H9 (cell line): ENCODE measurements at regions not wholly inside any gene's neighbourhood (a gene's known extent, or its start where the extent isn't known, plus 50 kb on each side); places are given as distances from the start of the nearest gene placed in this dataset.

Source experiments
- DNase-seq: peaks from one replicate; pipeline ENCODE4 v3.0.0-alpha.2; 2017
- H2AFZ ChIP-seq: one replicate; pipeline ENCODE4 v1.6.1; 2013; ENCODE audit warnings: mild to moderate bottlenecking, low read length, control low read depth, moderate library complexity
- H2AK5ac ChIP-seq: 2 replicates; pipeline ENCODE4 v1.6.1; 2013; ENCODE audit warnings: low read length, control low read depth, mixed read lengths; ENCODE audit not compliant: insufficient read length
- H2BK120ac ChIP-seq: one replicate; pipeline ENCODE4 v1.6.1; 2013; ENCODE audit warnings: low read depth, mild to moderate bottlenecking, low read length, control low read depth, inconsistent platforms; ENCODE audit not compliant: poor library complexity, severe bottlenecking
- H2BK12ac ChIP-seq: 2 replicates; pipeline ENCODE4 v1.6.1; 2013; ENCODE audit warnings: low read length, control low read depth, mixed read lengths, low read depth; ENCODE audit not compliant: insufficient read length
- H2BK15ac ChIP-seq: 2 replicates; pipeline ENCODE4 v1.6.1; 2013; ENCODE audit warnings: low read depth, low read length, control low read depth
- H2BK20ac ChIP-seq: one replicate; pipeline ENCODE4 v1.6.1; 2013; ENCODE audit warnings: low read depth, mild to moderate bottlenecking, low read length, control low read depth, inconsistent platforms; ENCODE audit not compliant: poor library complexity, severe bottlenecking
- H2BK5ac ChIP-seq: 2 replicates; pipeline ENCODE4 v1.6.1; 2013; ENCODE audit warnings: low read length, control low read depth, mixed read lengths; ENCODE audit not compliant: insufficient read length
- H3K14ac ChIP-seq: 2 replicates; pipeline ENCODE4 v1.6.1; 2013; ENCODE audit warnings: low read length, control low read depth; ENCODE audit not compliant: insufficient read depth
- H3K18ac ChIP-seq: 2 replicates; pipeline ENCODE4 v1.6.1; 2013; ENCODE audit warnings: low read depth, mild to moderate bottlenecking, mixed read lengths, low read length, control low read depth; ENCODE audit not compliant: insufficient read length
- H3K23ac ChIP-seq: 2 replicates; pipeline ENCODE4 v1.6.1; 2013; ENCODE audit warnings: low read length, control low read depth, mixed read lengths, low read depth; ENCODE audit not compliant: insufficient read length
- H3K23me2 ChIP-seq: 2 replicates; pipeline ENCODE4 v1.6.1; 2013; ENCODE audit warnings: low read depth, mild to moderate bottlenecking, mixed read lengths, low read length, control low read depth; ENCODE audit not compliant: insufficient read length, poor library complexity, severe bottlenecking
- H3K27ac ChIP-seq: 2 replicates; pipeline ENCODE4 v1.5.1; 2013; ENCODE audit warnings: low read length, control low read depth, mixed read lengths, low read depth; ENCODE audit not compliant: insufficient read length
- H3K27me3 ChIP-seq: 2 replicates; pipeline ENCODE4 v1.6.1; 2013; ENCODE audit warnings: low read length, control low read depth, inconsistent platforms; ENCODE audit not compliant: insufficient read depth
- H3K4ac ChIP-seq: 2 replicates; pipeline ENCODE4 v1.6.1; 2013; ENCODE audit warnings: low read depth, mild to moderate bottlenecking, control low read depth, inconsistent platforms, low read length, moderate library complexity
- H3K4me1 ChIP-seq: 2 replicates; pipeline ENCODE4 v1.6.1; 2013; ENCODE audit warnings: low read length, control low read depth, inconsistent platforms; ENCODE audit not compliant: insufficient read depth
- H3K4me2 ChIP-seq: 2 replicates; pipeline ENCODE4 v1.6.1; 2013; ENCODE audit warnings: low read length, control low read depth, mixed read lengths; ENCODE audit not compliant: insufficient read length, insufficient read depth
- H3K56ac ChIP-seq: 2 replicates; pipeline ENCODE4 v1.6.1; 2013; ENCODE audit warnings: low read depth, mild to moderate bottlenecking, mixed read lengths, low read length, control low read depth; ENCODE audit not compliant: insufficient read length
- H3K79me1 ChIP-seq: 2 replicates; pipeline ENCODE4 v1.6.1; 2013; ENCODE audit warnings: low read depth, mild to moderate bottlenecking, moderate library complexity, low read length, control low read depth, inconsistent platforms; ENCODE audit not compliant: insufficient read depth, poor library complexity, severe bottlenecking
- H3K79me2 ChIP-seq: 2 replicates; pipeline ENCODE4 v1.6.1; 2013; ENCODE audit warnings: low read length, control low read depth, inconsistent platforms; ENCODE audit not compliant: insufficient read depth
- H3K9ac ChIP-seq: 2 replicates; pipeline ENCODE4 v1.6.1; 2013; ENCODE audit warnings: low read length, control low read depth, mixed read lengths; ENCODE audit not compliant: insufficient read length; ENCODE audit errors: extremely low read depth
- H3K9me3 ChIP-seq: one replicate; pipeline ENCODE4 v1.6.1; 2013; ENCODE audit warnings: low read depth, low read length, inconsistent platforms; ENCODE audit not compliant: control insufficient read depth
- H3T11ph ChIP-seq: one replicate; pipeline ENCODE4 v1.6.1; 2013; ENCODE audit warnings: mild to moderate bottlenecking, low read length, control low read depth, inconsistent platforms
- H4K20me1 ChIP-seq: one replicate; pipeline ENCODE4 v1.6.1; 2013; ENCODE audit not compliant: control insufficient read depth, insufficient read length, insufficient read depth
- H4K5ac ChIP-seq: 2 replicates; pipeline ENCODE4 v1.6.1; 2013; ENCODE audit warnings: low read depth, mild to moderate bottlenecking, mixed read lengths, low read length, control low read depth; ENCODE audit not compliant: insufficient read length
- H4K8ac ChIP-seq: replicated peaks from 2 replicates; pipeline ENCODE4 v1.6.1; 2013; ENCODE audit warnings: low read length, control low read depth, mixed read lengths, low read depth; ENCODE audit not compliant: insufficient read length
- H4K91ac ChIP-seq: 2 replicates; pipeline ENCODE4 v1.6.1; 2013; ENCODE audit warnings: low read depth, mild to moderate bottlenecking, moderate library complexity, mixed read lengths, low read length, control low read depth; ENCODE audit not compliant: insufficient read length
- H3K27ac Mint-ChIP-seq, 3 experiments: 2 replicates in 2 of 3; 3 replicates in 1 of 3; pipeline ENCODE4 v1.8.0; 2020 to 2021; ENCODE audit warnings: mixed read lengths in 3 of 3, mild to moderate bottlenecking in 1 of 3, moderate library complexity in 1 of 3
- H3K27me3 Mint-ChIP-seq: 2 replicates; pipeline ENCODE4 v1.8.0; 2021; ENCODE audit warnings: low read depth, mild to moderate bottlenecking, moderate library complexity, mixed read lengths
- H3K36me3 Mint-ChIP-seq, 3 experiments: 2 replicates in 2 of 3; 3 replicates in 1 of 3; pipeline ENCODE4 v1.8.0; 2020 to 2021; ENCODE audit warnings: low read depth in 3 of 3, mixed read lengths in 3 of 3; ENCODE audit not compliant: insufficient read depth in 1 of 3
- H3K4me1 Mint-ChIP-seq, 2 experiments: 2 replicates each; pipeline ENCODE4 v1.8.0; 2020; ENCODE audit warnings: mixed read lengths in 2 of 2
- H3K4me3 Mint-ChIP-seq, 2 experiments: 2 replicates in 1 of 2; 3 replicates in 1 of 2; pipeline ENCODE4 v1.8.0; 2020 to 2021; ENCODE audit warnings: mild to moderate bottlenecking in 2 of 2, mixed read lengths in 2 of 2, moderate library complexity in 1 of 2
- H3K9me3 Mint-ChIP-seq, 2 experiments: 2 replicates in 1 of 2; 3 replicates in 1 of 2; pipeline ENCODE4 v1.8.0; 2020; ENCODE audit warnings: mild to moderate bottlenecking in 2 of 2, mixed read lengths in 2 of 2, moderate library complexity in 1 of 2
- WGBS: extraction: QIAGEN DNeasy Blood & Tissue Kit; methylation state at CpG from one replicate; pipeline ENCODE4 v1.1.7; 2013; ENCODE audit warnings: missing lambda C conversion rate, low lambda C conversion rate, mixed read lengths; ENCODE audit not compliant: insufficient read length; ENCODE audit errors: extremely low coverage; 5-methylcytosine and 5-hydroxymethylcytosine counted together
- TF ChIP-seq, protein P1 (sequence below): fragments of 200-600 bp; sonication (generic); conservative IDR thresholded peaks from 3 replicates; pipeline ENCODE4 v1.8.0; 2021; ENCODE audit warnings: antibody characterized with exemption, mild to moderate bottlenecking

DNA sequence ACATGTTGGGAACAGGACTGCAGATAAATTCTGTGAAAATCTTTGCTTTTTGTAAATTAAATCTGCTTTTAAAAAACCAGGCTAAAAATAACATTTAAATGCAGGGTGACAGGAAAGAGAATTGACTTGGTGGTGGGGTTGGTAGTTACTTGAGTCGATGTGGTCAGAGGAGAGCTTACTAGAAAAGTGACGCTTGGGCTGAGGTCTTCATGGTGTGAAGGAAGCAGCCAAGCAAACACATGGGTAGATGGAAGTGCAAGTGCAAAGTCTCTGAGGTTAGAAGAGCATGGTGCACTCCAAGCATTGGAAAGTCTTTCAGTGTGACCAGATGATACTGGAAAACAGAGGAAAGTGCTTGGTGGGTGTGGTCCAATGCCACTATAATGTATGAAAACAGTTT is 86.4 kb upstream of the THBS1 start:
- Mint-ChIP-seq H3K27me3 (no peaks in the 10 kb centered on the region; the same call in 1 of the 2 replicates), H3K4me1 (peaks cover 0 to 4% of the 10 kb centered on the region in 2 experiments; a peak in 1 of 4 replicates), H3K4me3 (no peak overlapping the region), H3K27ac (no peak overlapping the region), H3K36me3 (no peaks in the 10 kb centered on the region), H3K9me3 (no peaks in the 10 kb centered on the region)
- H3K4me1 ChIP-seq, result no peaks in the 10 kb centered on the region
- H3K56ac ChIP-seq, result no peak overlapping the region
- no peak overlapping the region for H4K5ac ChIP-seq
- H3K23ac ChIP-seq, result no peak overlapping the region
- H4K20me1 ChIP-seq, result no peaks in the 10 kb centered on the region
- H3K79me2 ChIP-seq, result no peaks in the 10 kb centered on the region
- no peak overlapping the region for H4K8ac ChIP-seq
- no peak overlapping the region for H3K9ac ChIP-seq
- no peak overlapping the region for H4K91ac ChIP-seq
- no peak overlapping the region for H2BK20ac ChIP-seq
- H3K4ac ChIP-seq, result no peak overlapping the region
- TF ChIP-seq, protein P1, sequence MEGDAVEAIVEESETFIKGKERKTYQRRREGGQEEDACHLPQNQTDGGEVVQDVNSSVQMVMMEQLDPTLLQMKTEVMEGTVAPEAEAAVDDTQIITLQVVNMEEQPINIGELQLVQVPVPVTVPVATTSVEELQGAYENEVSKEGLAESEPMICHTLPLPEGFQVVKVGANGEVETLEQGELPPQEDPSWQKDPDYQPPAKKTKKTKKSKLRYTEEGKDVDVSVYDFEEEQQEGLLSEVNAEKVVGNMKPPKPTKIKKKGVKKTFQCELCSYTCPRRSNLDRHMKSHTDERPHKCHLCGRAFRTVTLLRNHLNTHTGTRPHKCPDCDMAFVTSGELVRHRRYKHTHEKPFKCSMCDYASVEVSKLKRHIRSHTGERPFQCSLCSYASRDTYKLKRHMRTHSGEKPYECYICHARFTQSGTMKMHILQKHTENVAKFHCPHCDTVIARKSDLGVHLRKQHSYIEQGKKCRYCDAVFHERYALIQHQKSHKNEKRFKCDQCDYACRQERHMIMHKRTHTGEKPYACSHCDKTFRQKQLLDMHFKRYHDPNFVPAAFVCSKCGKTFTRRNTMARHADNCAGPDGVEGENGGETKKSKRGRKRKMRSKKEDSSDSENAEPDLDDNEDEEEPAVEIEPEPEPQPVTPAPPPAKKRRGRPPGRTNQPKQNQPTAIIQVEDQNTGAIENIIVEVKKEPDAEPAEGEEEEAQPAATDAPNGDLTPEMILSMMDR, result no peak
- no peak overlapping the region for H2BK12ac ChIP-seq
- H3T11ph ChIP-seq, result no peak overlapping the region
- H2BK120ac ChIP-seq, result no peak overlapping the region
- H3K27me3 ChIP-seq, result no peaks in the 10 kb centered on the region
- H2BK15ac ChIP-seq, result no peak overlapping the region
- H2AFZ ChIP-seq, result no peak overlapping the region
- H3K79me1 ChIP-seq, result no peaks in the 10 kb centered on the region
- H3K27ac ChIP-seq, result no peak overlapping the region
- H3K18ac ChIP-seq, result no peak overlapping the region
- no peak overlapping the region for H2AK5ac ChIP-seq
- no CpG with 5 or more reads among the region's 2 CpGs for WGBS
- H3K4me2 ChIP-seq, result no peak overlapping the region
- no peaks in the 10 kb centered on the region for H3K23me2 ChIP-seq
- DNase-seq, result no peak
- no peaks in the 10 kb centered on the region for H3K9me3 ChIP-seq
- no peak overlapping the region for H2BK5ac ChIP-seq
- H3K14ac ChIP-seq, result no peak overlapping the region
